Kidney epithelial cell (primary cell): ENCODE measurements at regions not wholly inside any gene's neighbourhood (a gene's known extent, or its start where the extent isn't known, plus 50 kb on each side); places are given as distances from the start of the nearest gene placed in this dataset.

Experiments used
- DNase-seq: peaks from one replicate; pipeline ENCODE4 v3.0.0-alpha.2; 2010; ENCODE audit warnings: low read depth
- H3K27me3 ChIP-seq: 2 replicates; pipeline ENCODE4 v1.6.0; 2011; ENCODE audit warnings: low read length; ENCODE audit not compliant: control insufficient read depth, insufficient read depth
- H3K36me3 ChIP-seq: 2 replicates; pipeline ENCODE4 v1.5.1; 2011; ENCODE audit warnings: low read length; ENCODE audit not compliant: control insufficient read depth, insufficient read depth
- H3K4me3 ChIP-seq: 2 replicates; pipeline ENCODE4 v1.5.1; 2011; ENCODE audit warnings: low read depth, mild to moderate bottlenecking, control low read depth, low read length
- CTCF ChIP-seq: IDR thresholded peaks from 2 replicates; pipeline ENCODE4 v1.5.1; 2011; ENCODE audit warnings: mild to moderate bottlenecking, moderate library complexity, low read length, control low read depth, inconsistent platforms; ENCODE audit not compliant: insufficient read depth, poor library complexity, severe bottlenecking

- Histone ChIP-seq H3K4me3 (no peak overlapping the region), H3K27me3 (no peaks in the 10 kb centered on the region), H3K36me3 (no peaks in the 10 kb centered on the region)
- no peak for TF ChIP-seq CTCF
- DNase-seq: no peak
Measured at GRCh38 chr6:18335948-18336347, 51.2 kb upstream of the RNF144B start.

GRCh38 chr6:18334251-18334650 is 52.9 kb upstream of the RNF144B start:
- Histone ChIP-seq H3K36me3 (no peaks in the 10 kb centered on the region), H3K27me3 (no peaks in the 10 kb centered on the region), H3K4me3 (no peak overlapping the region)
- TF ChIP-seq CTCF: no peak
- DNase-seq: no peak

GRCh38 chr6:18330548-18331081 is 56.5 kb upstream of the RNF144B start:
- Histone ChIP-seq H3K36me3 (no peaks in the 10 kb centered on the region), H3K4me3 (no peak overlapping the region), H3K27me3 (no peaks in the 10 kb centered on the region)
- no peak for TF ChIP-seq CTCF
- DNase-seq: no peak

GRCh38 chr6:18329776-18330175 is 57.4 kb upstream of the RNF144B start:
- Histone ChIP-seq H3K27me3 (no peaks in the 10 kb centered on the region), H3K4me3 (no peak overlapping the region), H3K36me3 (no peaks in the 10 kb centered on the region)
- TF ChIP-seq CTCF: no peak
- no peak for DNase-seq

- no peak overlapping the region for H3K4me3 ChIP-seq
Measured at GRCh38 chr6:18328540-18328939, 58.6 kb upstream of the RNF144B start.

More at GRCh38 chr6:18328540-18328939, 58.6 kb upstream of the RNF144B start:
- TF ChIP-seq CTCF: no peak
- Histone ChIP-seq H3K27me3 (no peaks in the 10 kb centered on the region), H3K36me3 (no peaks in the 10 kb centered on the region)
- DNase-seq: no peak
